ENCODE measurements at regions not wholly inside any gene's neighbourhood (a gene's known extent, or its start where the extent isn't known, plus 50 kb on each side); places are given as distances from the start of the nearest gene placed in this dataset.

DNA sequence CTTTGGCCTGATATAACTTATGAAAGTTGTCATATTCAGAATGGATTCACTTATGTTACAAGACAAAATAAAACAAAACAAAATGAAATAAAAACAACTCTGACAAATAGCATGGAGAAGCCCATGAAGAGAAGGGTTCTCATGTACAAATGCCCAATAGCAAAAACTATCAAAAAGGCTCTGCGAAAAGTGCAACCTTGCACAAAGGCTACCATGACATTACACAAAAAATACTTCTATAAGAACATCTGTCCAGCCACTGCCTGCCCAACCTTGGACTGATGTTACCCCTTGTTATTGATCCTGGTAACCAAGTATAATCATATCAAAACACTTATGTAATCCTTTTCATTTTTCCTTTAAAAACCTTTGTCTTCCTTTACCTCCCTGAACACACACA lies 213.0 kb downstream of the ATP23 start:
- TF ChIP-seq POLR2A (IDR thresholded peaks at IDR 0.05; ENCODE audit: low read depth, low read length) (no peak), BHLHE40 (IDR thresholded peaks at IDR 0.05; ENCODE audit: low read depth, low read length) (no peak), RAD21 (IDR thresholded peaks at IDR 0.05; ENCODE audit: low read length) (no peak), RCOR1 (IDR thresholded peaks at IDR 0.05; ENCODE audit: insufficient replicate concordance, low read length) (no peak), RFX5 (IDR thresholded peaks at IDR 0.05; ENCODE audit: low read depth, low read length) (no peak), MAFK (IDR thresholded peaks at IDR 0.05; ENCODE audit: low read depth, low read length) (peak; percentile 41), FOS (IDR thresholded peaks at IDR 0.05; ENCODE audit: low read depth, low read length) (no peak), MXI1 (IDR thresholded peaks at IDR 0.05; ENCODE audit: borderline replicate concordance, low read depth, low read length) (no peak), MAZ (IDR thresholded peaks at IDR 0.05; ENCODE audit: borderline replicate concordance, low read depth, low read length) (no peak), CEBPB (IDR thresholded peaks at IDR 0.05; ENCODE audit: low read depth, low read length) (no peak), SMC3 (IDR thresholded peaks at IDR 0.05; ENCODE audit: low read depth, low read length) (no peak)
- TF ChIP-seq, protein P1, sequence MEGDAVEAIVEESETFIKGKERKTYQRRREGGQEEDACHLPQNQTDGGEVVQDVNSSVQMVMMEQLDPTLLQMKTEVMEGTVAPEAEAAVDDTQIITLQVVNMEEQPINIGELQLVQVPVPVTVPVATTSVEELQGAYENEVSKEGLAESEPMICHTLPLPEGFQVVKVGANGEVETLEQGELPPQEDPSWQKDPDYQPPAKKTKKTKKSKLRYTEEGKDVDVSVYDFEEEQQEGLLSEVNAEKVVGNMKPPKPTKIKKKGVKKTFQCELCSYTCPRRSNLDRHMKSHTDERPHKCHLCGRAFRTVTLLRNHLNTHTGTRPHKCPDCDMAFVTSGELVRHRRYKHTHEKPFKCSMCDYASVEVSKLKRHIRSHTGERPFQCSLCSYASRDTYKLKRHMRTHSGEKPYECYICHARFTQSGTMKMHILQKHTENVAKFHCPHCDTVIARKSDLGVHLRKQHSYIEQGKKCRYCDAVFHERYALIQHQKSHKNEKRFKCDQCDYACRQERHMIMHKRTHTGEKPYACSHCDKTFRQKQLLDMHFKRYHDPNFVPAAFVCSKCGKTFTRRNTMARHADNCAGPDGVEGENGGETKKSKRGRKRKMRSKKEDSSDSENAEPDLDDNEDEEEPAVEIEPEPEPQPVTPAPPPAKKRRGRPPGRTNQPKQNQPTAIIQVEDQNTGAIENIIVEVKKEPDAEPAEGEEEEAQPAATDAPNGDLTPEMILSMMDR (conservative IDR thresholded peaks at IDR 0.05; ENCODE audit: low read depth, low read length) = no peak
- TF ChIP-seq, protein P2, sequence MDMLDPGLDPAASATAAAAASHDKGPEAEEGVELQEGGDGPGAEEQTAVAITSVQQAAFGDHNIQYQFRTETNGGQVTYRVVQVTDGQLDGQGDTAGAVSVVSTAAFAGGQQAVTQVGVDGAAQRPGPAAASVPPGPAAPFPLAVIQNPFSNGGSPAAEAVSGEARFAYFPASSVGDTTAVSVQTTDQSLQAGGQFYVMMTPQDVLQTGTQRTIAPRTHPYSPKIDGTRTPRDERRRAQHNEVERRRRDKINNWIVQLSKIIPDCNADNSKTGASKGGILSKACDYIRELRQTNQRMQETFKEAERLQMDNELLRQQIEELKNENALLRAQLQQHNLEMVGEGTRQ (IDR thresholded peaks at IDR 0.05; ENCODE audit: low read depth, low read length) = no peak
- TF ChIP-seq, protein P3, sequence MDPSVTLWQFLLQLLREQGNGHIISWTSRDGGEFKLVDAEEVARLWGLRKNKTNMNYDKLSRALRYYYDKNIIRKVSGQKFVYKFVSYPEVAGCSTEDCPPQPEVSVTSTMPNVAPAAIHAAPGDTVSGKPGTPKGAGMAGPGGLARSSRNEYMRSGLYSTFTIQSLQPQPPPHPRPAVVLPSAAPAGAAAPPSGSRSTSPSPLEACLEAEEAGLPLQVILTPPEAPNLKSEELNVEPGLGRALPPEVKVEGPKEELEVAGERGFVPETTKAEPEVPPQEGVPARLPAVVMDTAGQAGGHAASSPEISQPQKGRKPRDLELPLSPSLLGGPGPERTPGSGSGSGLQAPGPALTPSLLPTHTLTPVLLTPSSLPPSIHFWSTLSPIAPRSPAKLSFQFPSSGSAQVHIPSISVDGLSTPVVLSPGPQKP (IDR thresholded peaks at IDR 0.05; ENCODE audit: borderline replicate concordance, low read depth, low read length) = no peak
